Spleen (tissue), 7 donors: ENCODE measurements at regions not wholly inside any gene's neighbourhood (a gene's known extent, or its start where the extent isn't known, plus 50 kb on each side); places are given as distances from the start of the nearest gene placed in this dataset.

Experiments
- CTCF ChIP-seq, 11 experiments: fragments of 200-600 bp in 7 of 11; fragments of 450-650 bp in 4 of 11; sonication (generic) in 4 of 11; IDR thresholded peaks in 8 of 11; conservative IDR thresholded peaks in 3 of 11; 1 replicate in 7 of 11; 2 replicates in 4 of 11; pipeline versions ENCODE4 v1.4.0 to v1.8.0; 2016 to 2021; ENCODE audit warnings: antibody characterized with exemption in 11 of 11, inconsistent platforms in 4 of 11, mild to moderate bottlenecking in 1 of 11
- POLR2A ChIP-seq, 3 donors: fragments of 450-650 bp; IDR thresholded peaks; one replicate each; pipeline ENCODE4 v1.5.1; 2017; ENCODE audit warnings: antibody characterized with exemption in 3 of 3, mild to moderate bottlenecking in 1 of 3
- POLR2AphosphoS5 ChIP-seq, 3 donors: sonication (generic); formaldehyde crosslinking; IDR thresholded peaks; one replicate each; pipeline ENCODE4 v1.5.1; 2017; ENCODE audit warnings: antibody characterized with exemption in 3 of 3
- donor health status: DM: no; HTN: no; CAD: no; lungs with moderate emphysema.
- donor health status: DM: no; HTN: no; CAD: no.
- donor health status: DM: no; HTN: no; CAD: no.

DNA sequence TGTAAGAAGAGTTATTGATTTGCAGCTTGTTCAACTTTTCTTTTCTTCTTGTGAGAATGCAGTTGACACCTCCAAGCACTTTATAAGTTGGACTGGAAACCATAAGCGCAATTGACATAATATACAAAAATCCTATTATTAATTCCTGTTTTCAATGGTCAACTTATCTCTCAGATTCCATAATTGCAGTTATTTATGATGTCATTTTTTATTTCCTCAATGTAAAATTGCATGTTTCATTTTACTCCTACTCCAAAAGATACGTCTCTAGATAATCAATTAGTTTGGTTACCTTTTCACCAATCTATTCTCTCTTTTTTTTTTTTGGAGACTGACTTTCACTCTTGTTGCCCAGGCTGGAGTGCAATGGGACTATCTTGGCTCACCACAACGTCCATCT, 1416.1 kb upstream of the CDH6 start:
- TF ChIP-seq CTCF (IDR thresholded peaks at IDR 0.05 in 8 of 11, conservative IDR thresholded peaks at IDR 0.05 in 3 of 11): no peak
- no peak for TF ChIP-seq POLR2A (IDR thresholded peaks at IDR 0.05)
- no peak for TF ChIP-seq POLR2AphosphoS5 (IDR thresholded peaks at IDR 0.05)
